HG03558 (cell line): ENCODE measurements at regions not wholly inside any gene's neighbourhood (a gene's known extent, or its start where the extent isn't known, plus 50 kb on each side); places are given as distances from the start of the nearest gene placed in this dataset.

Experiments
- ATAC-seq: cut with Tn5 transposase; IDR thresholded peaks from one replicate; pipeline ENCODE4 v1.9.1; 2021; ENCODE audit warnings: moderate number of reproducible peaks; ENCODE audit not compliant: unreplicated experiment; ENCODE audit errors: extremely low read depth

- no peak for ATAC-seq
Measured at GRCh38 chr9:89718651-89719050, 113.8 kb downstream of the GADD45G start.

GRCh38 chr9:89719202-89719601, 114.4 kb downstream of the GADD45G start:
- ATAC-seq, result no peak

- ATAC-seq, result no peak
Measured at GRCh38 chr9:89720696-89721175, 115.9 kb downstream of the GADD45G start.

- ATAC-seq, result no peak
Measured at GRCh38 chr9:89721176-89721700, 116.4 kb downstream of the GADD45G start.

- ATAC-seq, result no peak
Measured at GRCh38 chr9:89721971-89722530, 117.2 kb downstream of the GADD45G start.

- no peak for ATAC-seq
Measured at GRCh38 chr9:89722712-89723111, 117.9 kb downstream of the GADD45G start.

- ATAC-seq, result no peak
Measured at GRCh38 chr9:89723469-89724100, 118.8 kb downstream of the GADD45G start.

- ATAC-seq, result no peak
Measured at GRCh38 chr9:89724659-89725058, 119.8 kb downstream of the GADD45G start.

- no peak for ATAC-seq
Measured at GRCh38 chr9:89725271-89725670, 120.5 kb downstream of the GADD45G start.

GRCh38 chr9:89729954-89730530, 125.2 kb downstream of the GADD45G start:
- ATAC-seq, result no peak

- ATAC-seq, result no peak
Measured at GRCh38 chr9:89730715-89731114, 125.9 kb downstream of the GADD45G start.

- ATAC-seq, result no peak
Measured at GRCh38 chr9:89731262-89732182, 126.7 kb downstream of the GADD45G start.

- ATAC-seq, result no peak
Measured at GRCh38 chr9:89732295-89732938, 127.6 kb downstream of the GADD45G start.

- no peak for ATAC-seq
Measured at GRCh38 chr9:89732939-89733324, 128.1 kb downstream of the GADD45G start.

- ATAC-seq, result no peak
Measured at GRCh38 chr9:89734600-89735041, 129.8 kb downstream of the GADD45G start.

- ATAC-seq, result no peak
Measured at GRCh38 chr9:89738137-89738932, 133.5 kb downstream of the GADD45G start.

- ATAC-seq, result no peak
Measured at GRCh38 chr9:89739511-89739910, 134.7 kb downstream of the GADD45G start.

- no peak for ATAC-seq
Measured at GRCh38 chr9:89739916-89740315, 135.1 kb downstream of the GADD45G start.

GRCh38 chr9:89740722-89741121, 135.9 kb downstream of the GADD45G start:
- ATAC-seq, result peak; percentile 64
